HL-60 (cell line): ENCODE measurements at regions not wholly inside any gene's neighbourhood (a gene's known extent, or its start where the extent isn't known, plus 50 kb on each side); places are given as distances from the start of the nearest gene placed in this dataset.

Source experiments
- DNase-seq, 2 experiments: peaks; one replicate each; pipeline ENCODE4 v3.0.0-alpha.2; 2010 to 2020; ENCODE audit warnings: low read depth in 1 of 2, low spot score in 1 of 2
- H3K27ac ChIP-seq: fragments of 250-450 bp; sonication (Bioruptor Pico); replicated peaks from 2 replicates; pipeline ENCODE4 v1.5.1; 2020; ENCODE audit warnings: mild to moderate bottlenecking, moderate library complexity
- H3K27me3 ChIP-seq: fragments of 250-450 bp; sonication (Bioruptor Pico); 2 replicates; pipeline ENCODE4 v1.5.1; 2021; ENCODE audit warnings: mild to moderate bottlenecking, moderate library complexity; ENCODE audit not compliant: insufficient read depth, poor library complexity, severe bottlenecking
- H3K4me3 ChIP-seq: replicated peaks from 2 replicates; pipeline ENCODE4 v1.5.1; 2011; ENCODE audit warnings: mild to moderate bottlenecking, control low read depth, low read length; ENCODE audit not compliant: insufficient read depth
- GABPA ChIP-seq: IDR thresholded peaks from 2 replicates; pipeline ENCODE4 v1.6.1; 2012; ENCODE audit warnings: low read depth
- POLR2AphosphoS5 ChIP-seq: IDR thresholded peaks from 2 replicates; pipeline ENCODE4 v1.6.1; 2012; ENCODE audit warnings: low read depth
- REST ChIP-seq: IDR thresholded peaks from 2 replicates; pipeline ENCODE4 v1.6.1; 2012; ENCODE audit warnings: low read depth; ENCODE audit not compliant: insufficient replicate concordance
- SPI1 ChIP-seq: IDR thresholded peaks from 2 replicates; pipeline ENCODE4 v1.6.1; 2012; ENCODE audit warnings: low read depth, mild to moderate bottlenecking, borderline replicate concordance
- TF ChIP-seq, protein P1 (sequence below): IDR thresholded peaks from one replicate; pipeline ENCODE4 v1.5.1; 2011; ENCODE audit warnings: low read length, control low read depth, inconsistent platforms; ENCODE audit not compliant: insufficient read depth

GRCh38 chr12:30106204-30106965 lies 322.6 kb upstream of the TMTC1 start:
- no peak for DNase-seq
- TF ChIP-seq, protein P1, sequence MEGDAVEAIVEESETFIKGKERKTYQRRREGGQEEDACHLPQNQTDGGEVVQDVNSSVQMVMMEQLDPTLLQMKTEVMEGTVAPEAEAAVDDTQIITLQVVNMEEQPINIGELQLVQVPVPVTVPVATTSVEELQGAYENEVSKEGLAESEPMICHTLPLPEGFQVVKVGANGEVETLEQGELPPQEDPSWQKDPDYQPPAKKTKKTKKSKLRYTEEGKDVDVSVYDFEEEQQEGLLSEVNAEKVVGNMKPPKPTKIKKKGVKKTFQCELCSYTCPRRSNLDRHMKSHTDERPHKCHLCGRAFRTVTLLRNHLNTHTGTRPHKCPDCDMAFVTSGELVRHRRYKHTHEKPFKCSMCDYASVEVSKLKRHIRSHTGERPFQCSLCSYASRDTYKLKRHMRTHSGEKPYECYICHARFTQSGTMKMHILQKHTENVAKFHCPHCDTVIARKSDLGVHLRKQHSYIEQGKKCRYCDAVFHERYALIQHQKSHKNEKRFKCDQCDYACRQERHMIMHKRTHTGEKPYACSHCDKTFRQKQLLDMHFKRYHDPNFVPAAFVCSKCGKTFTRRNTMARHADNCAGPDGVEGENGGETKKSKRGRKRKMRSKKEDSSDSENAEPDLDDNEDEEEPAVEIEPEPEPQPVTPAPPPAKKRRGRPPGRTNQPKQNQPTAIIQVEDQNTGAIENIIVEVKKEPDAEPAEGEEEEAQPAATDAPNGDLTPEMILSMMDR = no peak
- TF ChIP-seq SPI1 (no peak), REST (no peak), POLR2AphosphoS5 (no peak), GABPA (no peak)
- Histone ChIP-seq H3K27ac (no peak overlapping the region), H3K27me3 (no peaks in the 10 kb centered on the region), H3K4me3 (no peak overlapping the region)

- DNase-seq = no peak
- Histone ChIP-seq H3K27ac (no peak overlapping the region), H3K27me3 (no peaks in the 10 kb centered on the region), H3K4me3 (no peak overlapping the region)
- TF ChIP-seq REST (no peak), POLR2AphosphoS5 (no peak), GABPA (no peak), SPI1 (no peak)
- TF ChIP-seq, protein P1 = no peak
These were observed 321.8 kb upstream of the TMTC1 start for GRCh38 chr12:30105505-30105904.

DNA sequence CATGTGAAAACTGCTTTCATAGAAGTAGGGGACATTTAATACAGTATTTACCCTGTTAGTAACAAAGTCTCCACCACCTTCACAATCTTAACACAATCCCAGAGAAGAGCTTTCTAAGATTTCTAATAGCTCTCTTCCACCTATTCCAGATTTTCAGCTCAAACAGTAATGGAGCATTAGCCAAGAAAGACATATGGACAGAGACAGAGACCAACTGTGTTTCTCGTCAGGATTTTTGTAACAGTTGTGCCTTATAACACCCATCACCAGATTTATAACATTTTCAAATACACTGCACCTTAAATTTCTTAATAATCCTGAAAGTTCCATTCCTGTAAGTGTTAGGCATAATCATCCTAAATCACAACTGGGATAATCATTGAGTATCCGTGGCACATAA lies 321.2 kb upstream of the TMTC1 start:
- TF ChIP-seq SPI1 (no peak), REST (no peak), POLR2AphosphoS5 (no peak), GABPA (no peak)
- TF ChIP-seq, protein P1 = no peak
- H3K27me3 ChIP-seq = no peaks in the 10 kb centered on the region
- H3K4me3 ChIP-seq = no peak overlapping the region
- no peak for DNase-seq
- H3K27ac ChIP-seq = no peak overlapping the region
